ENCODE measurements at regions not wholly inside any gene's neighbourhood (a gene's known extent, or its start where the extent isn't known, plus 50 kb on each side); places are given as distances from the start of the nearest gene placed in this dataset.

GRCh38 chr10:83724471-83725241 is 414.7 kb upstream of the GHITM start:
- Histone ChIP-seq H3K9me3 (no peaks in the 10 kb centered on the region), H3K27ac (no peak overlapping the region), H3K27me3 (no peaks in the 10 kb centered on the region), H3K4me1 (no peaks in the 10 kb centered on the region), H3K4me3 (no peak overlapping the region), H3K36me3 (no peaks in the 10 kb centered on the region)
- DNase-seq (ENCODE audit: low spot score in 2 of 2): no peak
- TF ChIP-seq, protein P1, sequence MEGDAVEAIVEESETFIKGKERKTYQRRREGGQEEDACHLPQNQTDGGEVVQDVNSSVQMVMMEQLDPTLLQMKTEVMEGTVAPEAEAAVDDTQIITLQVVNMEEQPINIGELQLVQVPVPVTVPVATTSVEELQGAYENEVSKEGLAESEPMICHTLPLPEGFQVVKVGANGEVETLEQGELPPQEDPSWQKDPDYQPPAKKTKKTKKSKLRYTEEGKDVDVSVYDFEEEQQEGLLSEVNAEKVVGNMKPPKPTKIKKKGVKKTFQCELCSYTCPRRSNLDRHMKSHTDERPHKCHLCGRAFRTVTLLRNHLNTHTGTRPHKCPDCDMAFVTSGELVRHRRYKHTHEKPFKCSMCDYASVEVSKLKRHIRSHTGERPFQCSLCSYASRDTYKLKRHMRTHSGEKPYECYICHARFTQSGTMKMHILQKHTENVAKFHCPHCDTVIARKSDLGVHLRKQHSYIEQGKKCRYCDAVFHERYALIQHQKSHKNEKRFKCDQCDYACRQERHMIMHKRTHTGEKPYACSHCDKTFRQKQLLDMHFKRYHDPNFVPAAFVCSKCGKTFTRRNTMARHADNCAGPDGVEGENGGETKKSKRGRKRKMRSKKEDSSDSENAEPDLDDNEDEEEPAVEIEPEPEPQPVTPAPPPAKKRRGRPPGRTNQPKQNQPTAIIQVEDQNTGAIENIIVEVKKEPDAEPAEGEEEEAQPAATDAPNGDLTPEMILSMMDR (IDR thresholded peaks at IDR 0.05): no peak
- intact Hi-C loops (cut with DNase I): no loop called here

- intact Hi-C loops (cut with DNase I): no loop called here
- H3K4me3 ChIP-seq: no peak overlapping the region
- H3K27ac ChIP-seq: no peak overlapping the region
- TF ChIP-seq, protein P1 (IDR thresholded peaks at IDR 0.05): no peak
- DNase-seq (ENCODE audit: low spot score in 2 of 2): no peak
- H3K4me1 ChIP-seq: no peaks in the 10 kb centered on the region
- H3K27me3 ChIP-seq: no peaks in the 10 kb centered on the region
- no peaks in the 10 kb centered on the region for H3K9me3 ChIP-seq
- H3K36me3 ChIP-seq: no peaks in the 10 kb centered on the region
Observed at GRCh38 chr10:83725567-83725966, 413.7 kb upstream of the GHITM start.

GRCh38 chr10:83734278-83734677 is 405.0 kb upstream of the GHITM start:
- H3K9me3 ChIP-seq: peaks cover 11 to 14% of the 10 kb centered on the region in 2 donors
- H3K27me3 ChIP-seq: no peaks in the 10 kb centered on the region
- TF ChIP-seq, protein P1 (IDR thresholded peaks at IDR 0.05): no peak
- H3K4me1 ChIP-seq: no peaks in the 10 kb centered on the region
- H3K4me3 ChIP-seq: no peak overlapping the region
- no peak overlapping the region for H3K27ac ChIP-seq
- DNase-seq (ENCODE audit: low spot score in 2 of 2): no peak
- no peaks in the 10 kb centered on the region for H3K36me3 ChIP-seq
- intact Hi-C loops (cut with DNase I): no loop called here

DNA sequence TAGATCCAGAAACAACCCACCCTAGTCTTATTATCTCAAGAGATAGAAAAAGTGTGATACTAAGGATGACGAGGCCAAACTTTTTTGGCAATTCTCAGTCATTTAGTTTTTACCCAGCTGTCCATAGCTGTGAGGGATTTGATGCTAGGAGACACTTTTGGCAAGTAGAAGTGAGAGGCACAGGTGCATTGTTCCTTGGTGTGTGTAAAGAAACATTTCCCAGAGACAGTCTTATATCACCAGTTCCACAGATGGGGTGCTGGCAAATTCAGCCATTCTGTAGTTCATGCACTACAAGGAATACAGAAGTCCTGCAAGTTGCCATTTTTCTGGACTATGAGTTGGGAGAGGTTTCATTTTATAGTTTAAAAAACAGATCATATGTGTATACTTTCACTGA is 403.3 kb upstream of the GHITM start:
- no peaks in the 10 kb centered on the region for H3K27me3 ChIP-seq
- H3K9me3 ChIP-seq: peaks cover 11 to 14% of the 10 kb centered on the region in 2 donors
- intact Hi-C loops (cut with DNase I): no loop called here
- DNase-seq (ENCODE audit: low spot score in 2 of 2): no peak
- no peaks in the 10 kb centered on the region for H3K4me1 ChIP-seq
- H3K27ac ChIP-seq: no peak overlapping the region
- H3K36me3 ChIP-seq: no peaks in the 10 kb centered on the region
- no peak overlapping the region for H3K4me3 ChIP-seq
- TF ChIP-seq, protein P1 (IDR thresholded peaks at IDR 0.05): no peak

DNA sequence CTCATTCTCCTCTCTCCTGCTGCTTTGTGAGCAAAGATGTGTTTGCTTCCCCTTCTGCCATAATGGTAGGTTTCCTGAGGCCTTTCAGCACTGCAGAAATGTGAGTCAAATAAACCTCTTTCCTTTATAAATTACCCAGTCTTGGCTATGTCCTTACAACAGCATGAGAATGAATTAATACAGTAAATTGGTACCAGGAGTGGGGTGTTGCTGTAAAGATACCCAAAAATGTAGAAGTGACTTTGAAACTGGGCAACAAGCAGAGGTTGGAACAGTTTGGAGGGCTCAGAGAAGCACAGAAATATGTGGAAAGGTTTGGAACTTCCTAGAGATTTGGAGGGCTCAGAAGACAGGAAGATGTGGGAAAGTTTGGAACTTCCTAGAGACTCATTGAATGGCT is 388.7 kb upstream of the GHITM start:
- intact Hi-C loops (cut with DNase I): no loop called here
- Histone ChIP-seq H3K9me3 (peaks cover 5 to 10% of the 10 kb centered on the region in 2 donors), H3K27me3 (no peaks in the 10 kb centered on the region), H3K4me1 (no peaks in the 10 kb centered on the region), H3K4me3 (no peak overlapping the region), H3K27ac (no peak overlapping the region), H3K36me3 (no peaks in the 10 kb centered on the region)
- no peak for DNase-seq (ENCODE audit: low spot score in 2 of 2)
- TF ChIP-seq, protein P1 (IDR thresholded peaks at IDR 0.05): no peak

Measured in ascending aorta (tissue), 2 donors.